ENCODE measurements at regions not wholly inside any gene's neighbourhood (a gene's known extent, or its start where the extent isn't known, plus 50 kb on each side); places are given as distances from the start of the nearest gene placed in this dataset.

DNA sequence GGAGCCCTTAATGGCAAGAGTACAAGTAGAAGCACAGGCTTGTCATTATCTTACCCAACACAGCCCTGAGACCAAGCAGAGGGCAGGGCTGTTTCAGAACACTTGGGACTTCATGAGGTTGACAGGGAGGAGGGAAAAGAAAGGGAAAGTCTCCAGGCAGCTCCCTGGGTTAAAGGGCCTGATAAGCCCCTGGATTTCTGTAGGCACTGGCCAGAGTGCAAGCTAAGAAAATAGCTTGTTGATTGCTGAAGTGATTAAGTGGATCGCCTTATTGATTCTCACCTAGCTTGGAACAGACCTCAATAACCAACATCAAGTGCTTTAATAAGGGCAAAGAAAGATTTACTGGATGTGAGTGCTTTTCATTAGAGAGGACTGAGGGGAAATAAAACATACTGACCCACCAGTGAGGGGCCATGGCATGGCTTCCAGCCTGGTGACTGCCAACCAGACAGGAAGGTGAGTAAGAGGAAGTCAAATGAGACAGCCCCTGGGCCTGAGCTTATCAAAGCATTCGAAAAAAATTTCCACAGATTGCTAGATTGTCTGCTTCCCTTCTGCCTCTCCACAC lies 121.4 kb upstream of the NFIA start:
- TF ChIP-seq, protein P1, sequence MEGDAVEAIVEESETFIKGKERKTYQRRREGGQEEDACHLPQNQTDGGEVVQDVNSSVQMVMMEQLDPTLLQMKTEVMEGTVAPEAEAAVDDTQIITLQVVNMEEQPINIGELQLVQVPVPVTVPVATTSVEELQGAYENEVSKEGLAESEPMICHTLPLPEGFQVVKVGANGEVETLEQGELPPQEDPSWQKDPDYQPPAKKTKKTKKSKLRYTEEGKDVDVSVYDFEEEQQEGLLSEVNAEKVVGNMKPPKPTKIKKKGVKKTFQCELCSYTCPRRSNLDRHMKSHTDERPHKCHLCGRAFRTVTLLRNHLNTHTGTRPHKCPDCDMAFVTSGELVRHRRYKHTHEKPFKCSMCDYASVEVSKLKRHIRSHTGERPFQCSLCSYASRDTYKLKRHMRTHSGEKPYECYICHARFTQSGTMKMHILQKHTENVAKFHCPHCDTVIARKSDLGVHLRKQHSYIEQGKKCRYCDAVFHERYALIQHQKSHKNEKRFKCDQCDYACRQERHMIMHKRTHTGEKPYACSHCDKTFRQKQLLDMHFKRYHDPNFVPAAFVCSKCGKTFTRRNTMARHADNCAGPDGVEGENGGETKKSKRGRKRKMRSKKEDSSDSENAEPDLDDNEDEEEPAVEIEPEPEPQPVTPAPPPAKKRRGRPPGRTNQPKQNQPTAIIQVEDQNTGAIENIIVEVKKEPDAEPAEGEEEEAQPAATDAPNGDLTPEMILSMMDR (IDR thresholded peaks at IDR 0.05; ENCODE audit: control extremely low read depth in 1 of 3, insufficient read depth in 1 of 3, low read depth in 1 of 3, low read length in 3 of 3), result no peak
- TF ChIP-seq RAD21 (IDR thresholded peaks at IDR 0.05 in 1 of 2, conservative IDR thresholded peaks at IDR 0.05 in 1 of 2; ENCODE audit: low read depth in 2 of 2, low read length in 2 of 2) (no peak), PHF8 (conservative IDR thresholded peaks at IDR 0.05; ENCODE audit: low read depth, low read length) (no peak), CHD2 (IDR thresholded peaks at IDR 0.05; ENCODE audit: low read length) (no peak), EZH2 (IDR thresholded peaks at IDR 0.05; ENCODE audit: low read depth, low read length, severe bottlenecking) (no peak), CBX5 (IDR thresholded peaks at IDR 0.05; ENCODE audit: low read depth, low read length) (no peak), CEBPB (IDR thresholded peaks at IDR 0.05; ENCODE audit: low read depth, low read length) (no peak), BCL11A (IDR thresholded peaks at IDR 0.05; ENCODE audit: low read depth in 2 of 2, low read length in 2 of 2) (no peak), SP1 (IDR thresholded peaks at IDR 0.05; ENCODE audit: low read depth, low read length) (no peak), TBP (IDR thresholded peaks at IDR 0.05; ENCODE audit: low read depth, low read length) (no peak), POLR2AphosphoS5 (IDR thresholded peaks at IDR 0.05; ENCODE audit: low read depth, low read length) (no peak), SUZ12 (IDR thresholded peaks at IDR 0.05; ENCODE audit: low read length) (no peak), EP300 (IDR thresholded peaks at IDR 0.05; ENCODE audit: borderline replicate concordance in 1 of 2, low read depth in 2 of 2, low read length in 2 of 2) (no peak)
- TF ChIP-seq, protein P2, sequence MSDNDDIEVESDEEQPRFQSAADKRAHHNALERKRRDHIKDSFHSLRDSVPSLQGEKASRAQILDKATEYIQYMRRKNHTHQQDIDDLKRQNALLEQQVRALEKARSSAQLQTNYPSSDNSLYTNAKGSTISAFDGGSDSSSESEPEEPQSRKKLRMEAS (IDR thresholded peaks at IDR 0.05), result no peak
